Ishikawa (cell line): ENCODE measurements at regions not wholly inside any gene's neighbourhood (a gene's known extent, or its start where the extent isn't known, plus 50 kb on each side); places are given as distances from the start of the nearest gene placed in this dataset.

Experiments used
- CEBPB ChIP-seq: IDR thresholded peaks from 2 replicates; pipeline ENCODE4 v1.6.1; 2012
- CREB1 ChIP-seq: IDR thresholded peaks from 2 replicates; pipeline ENCODE4 v1.6.1; 2012; ENCODE audit warnings: low read depth
- EGR1 ChIP-seq: IDR thresholded peaks from 2 replicates; pipeline ENCODE4 v1.6.1; 2012
- EP300 ChIP-seq: IDR thresholded peaks from 2 replicates; pipeline ENCODE4 v1.6.1; 2012; ENCODE audit warnings: borderline replicate concordance
- FOXM1 ChIP-seq: IDR thresholded peaks from 2 replicates; pipeline ENCODE4 v1.6.1; 2012; ENCODE audit warnings: low read depth, borderline replicate concordance
- NFIC ChIP-seq: IDR thresholded peaks from 2 replicates; pipeline ENCODE4 v1.6.1; 2012
- RAD21 ChIP-seq: IDR thresholded peaks from 2 replicates; pipeline ENCODE4 v1.6.1; 2012; ENCODE audit warnings: low read depth
- TAF1 ChIP-seq: IDR thresholded peaks from 2 replicates; pipeline ENCODE4 v1.6.1; 2012; ENCODE audit warnings: low read depth, mild to moderate bottlenecking
- TCF12 ChIP-seq: IDR thresholded peaks from 2 replicates; pipeline ENCODE4 v1.6.1; 2012; ENCODE audit warnings: low read depth
- TEAD4 ChIP-seq: IDR thresholded peaks from 2 replicates; pipeline ENCODE4 v1.6.1; 2012
- YY1 ChIP-seq: IDR thresholded peaks from 2 replicates; pipeline ENCODE4 v1.6.1; 2012; ENCODE audit warnings: low read depth
- ZBTB7A ChIP-seq: IDR thresholded peaks from 2 replicates; pipeline ENCODE4 v1.6.1; 2012; ENCODE audit warnings: low read depth
- TF ChIP-seq, protein P1 (sequence below): IDR thresholded peaks from 2 replicates; pipeline ENCODE4 v1.6.1; 2012
- TF ChIP-seq, protein P2 (sequence below): IDR thresholded peaks from 2 replicates; pipeline ENCODE4 v1.6.1; 2012; ENCODE audit warnings: low read depth, mild to moderate bottlenecking
- TF ChIP-seq, protein P3 (sequence below): IDR thresholded peaks from 2 replicates; pipeline ENCODE4 v1.6.1; 2012

DNA sequence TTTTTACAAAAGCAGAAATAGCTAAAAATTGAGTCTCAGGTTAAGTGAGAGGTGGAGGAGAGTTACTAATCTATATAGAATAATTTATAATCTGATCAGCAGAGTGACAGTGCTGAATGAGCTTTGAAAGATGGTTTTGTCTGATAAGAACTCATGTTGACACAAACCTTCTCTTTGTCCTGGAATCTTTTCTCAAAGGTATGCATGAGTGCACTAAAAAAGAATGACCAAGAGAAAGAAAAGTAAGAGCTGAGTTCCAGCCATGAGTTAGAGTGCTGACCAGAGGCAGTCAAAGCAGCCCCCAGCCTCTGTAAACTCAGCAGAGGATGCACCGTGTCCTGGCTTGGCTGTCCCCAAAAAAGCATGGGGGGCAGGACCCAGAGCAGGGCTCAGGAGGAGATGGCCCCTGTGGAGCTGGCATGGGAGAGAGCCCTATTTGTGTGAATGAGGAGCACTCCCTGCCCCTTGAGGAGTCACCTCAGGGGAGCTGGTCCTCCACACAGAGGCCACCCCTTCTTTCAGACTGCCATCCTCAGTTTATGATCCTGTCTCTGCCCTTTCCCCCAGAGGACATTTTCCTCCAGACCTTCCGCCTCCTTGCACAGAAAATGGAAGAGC is 129.8 kb downstream of the SEC23A start:
- TF ChIP-seq TCF12 (no peak), TEAD4 (no peak), YY1 (no peak), CREB1 (no peak), TAF1 (no peak), EP300 (no peak), EGR1 (no peak), ZBTB7A (no peak), FOXM1 (no peak), NFIC (no peak), CEBPB (no peak), RAD21 (no peak)
- TF ChIP-seq, protein P1, sequence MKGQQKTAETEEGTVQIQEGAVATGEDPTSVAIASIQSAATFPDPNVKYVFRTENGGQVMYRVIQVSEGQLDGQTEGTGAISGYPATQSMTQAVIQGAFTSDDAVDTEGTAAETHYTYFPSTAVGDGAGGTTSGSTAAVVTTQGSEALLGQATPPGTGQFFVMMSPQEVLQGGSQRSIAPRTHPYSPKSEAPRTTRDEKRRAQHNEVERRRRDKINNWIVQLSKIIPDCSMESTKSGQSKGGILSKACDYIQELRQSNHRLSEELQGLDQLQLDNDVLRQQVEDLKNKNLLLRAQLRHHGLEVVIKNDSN = no peak
- TF ChIP-seq, protein P2, sequence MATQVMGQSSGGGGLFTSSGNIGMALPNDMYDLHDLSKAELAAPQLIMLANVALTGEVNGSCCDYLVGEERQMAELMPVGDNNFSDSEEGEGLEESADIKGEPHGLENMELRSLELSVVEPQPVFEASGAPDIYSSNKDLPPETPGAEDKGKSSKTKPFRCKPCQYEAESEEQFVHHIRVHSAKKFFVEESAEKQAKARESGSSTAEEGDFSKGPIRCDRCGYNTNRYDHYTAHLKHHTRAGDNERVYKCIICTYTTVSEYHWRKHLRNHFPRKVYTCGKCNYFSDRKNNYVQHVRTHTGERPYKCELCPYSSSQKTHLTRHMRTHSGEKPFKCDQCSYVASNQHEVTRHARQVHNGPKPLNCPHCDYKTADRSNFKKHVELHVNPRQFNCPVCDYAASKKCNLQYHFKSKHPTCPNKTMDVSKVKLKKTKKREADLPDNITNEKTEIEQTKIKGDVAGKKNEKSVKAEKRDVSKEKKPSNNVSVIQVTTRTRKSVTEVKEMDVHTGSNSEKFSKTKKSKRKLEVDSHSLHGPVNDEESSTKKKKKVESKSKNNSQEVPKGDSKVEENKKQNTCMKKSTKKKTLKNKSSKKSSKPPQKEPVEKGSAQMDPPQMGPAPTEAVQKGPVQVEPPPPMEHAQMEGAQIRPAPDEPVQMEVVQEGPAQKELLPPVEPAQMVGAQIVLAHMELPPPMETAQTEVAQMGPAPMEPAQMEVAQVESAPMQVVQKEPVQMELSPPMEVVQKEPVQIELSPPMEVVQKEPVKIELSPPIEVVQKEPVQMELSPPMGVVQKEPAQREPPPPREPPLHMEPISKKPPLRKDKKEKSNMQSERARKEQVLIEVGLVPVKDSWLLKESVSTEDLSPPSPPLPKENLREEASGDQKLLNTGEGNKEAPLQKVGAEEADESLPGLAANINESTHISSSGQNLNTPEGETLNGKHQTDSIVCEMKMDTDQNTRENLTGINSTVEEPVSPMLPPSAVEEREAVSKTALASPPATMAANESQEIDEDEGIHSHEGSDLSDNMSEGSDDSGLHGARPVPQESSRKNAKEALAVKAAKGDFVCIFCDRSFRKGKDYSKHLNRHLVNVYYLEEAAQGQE = no peak
- TF ChIP-seq, protein P3, sequence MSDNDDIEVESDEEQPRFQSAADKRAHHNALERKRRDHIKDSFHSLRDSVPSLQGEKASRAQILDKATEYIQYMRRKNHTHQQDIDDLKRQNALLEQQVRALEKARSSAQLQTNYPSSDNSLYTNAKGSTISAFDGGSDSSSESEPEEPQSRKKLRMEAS = no peak

DNA sequence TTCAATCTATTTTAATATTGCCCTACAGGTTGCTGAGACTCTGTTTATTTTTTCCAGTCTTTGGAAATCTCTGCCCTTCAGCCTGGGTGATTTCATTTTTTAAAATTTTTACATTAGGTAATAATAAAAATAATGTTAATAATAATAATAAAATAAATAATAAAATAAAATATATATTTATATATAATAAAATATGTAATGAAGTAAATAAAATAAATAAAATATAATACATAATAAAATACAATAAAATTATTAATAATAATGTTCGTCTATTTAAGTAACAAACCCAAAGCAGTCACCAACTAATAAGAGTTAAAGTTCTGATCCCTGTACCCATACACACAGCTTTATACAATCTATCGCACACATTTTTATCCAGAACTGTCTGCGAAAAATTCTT is 130.5 kb downstream of the SEC23A start:
- no peak for TF ChIP-seq CEBPB
- no peak for TF ChIP-seq EP300
- TF ChIP-seq TEAD4 = no peak
- no peak for TF ChIP-seq TAF1
- TF ChIP-seq, protein P3 = no peak
- TF ChIP-seq NFIC = no peak
- no peak for TF ChIP-seq TCF12
- TF ChIP-seq CREB1 = no peak
- no peak for TF ChIP-seq EGR1
- TF ChIP-seq, protein P2 = no peak
- TF ChIP-seq FOXM1 = no peak
- TF ChIP-seq YY1 = no peak
- TF ChIP-seq ZBTB7A = no peak
- no peak for TF ChIP-seq RAD21

DNA sequence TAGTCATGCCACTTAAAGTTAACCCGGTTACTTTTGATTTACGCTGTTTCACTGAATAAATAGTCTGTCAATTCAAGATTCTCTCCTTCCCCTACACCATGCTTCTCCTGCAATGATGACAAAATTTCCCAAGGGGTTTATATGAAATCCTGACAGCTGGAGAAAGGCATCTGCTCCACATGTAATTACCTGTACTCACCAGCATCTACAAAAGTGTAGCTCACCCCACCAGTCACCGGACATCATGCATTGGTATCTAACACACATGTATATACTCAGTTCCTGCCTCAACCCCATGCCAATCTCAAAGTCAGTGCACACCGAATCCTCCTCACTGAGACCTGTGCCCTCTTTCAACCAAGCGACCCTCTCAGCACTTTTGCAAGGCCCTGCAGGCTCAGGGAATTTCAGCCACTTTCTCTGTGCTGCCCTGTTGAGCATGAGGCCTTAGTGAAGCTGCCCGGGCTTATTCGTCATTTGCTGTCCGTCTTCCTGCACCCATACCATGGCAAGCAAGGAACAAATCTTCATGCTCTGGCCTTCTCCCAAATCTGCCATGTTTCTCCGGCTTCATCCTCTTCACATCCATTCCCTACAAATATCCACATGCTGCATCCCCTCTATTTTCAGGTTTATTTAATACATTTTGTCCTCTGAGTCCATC is 131.6 kb downstream of the SEC23A start:
- no peak for TF ChIP-seq TEAD4
- TF ChIP-seq, protein P2 = no peak
- TF ChIP-seq EP300 = no peak
- TF ChIP-seq EGR1 = no peak
- no peak for TF ChIP-seq CEBPB
- no peak for TF ChIP-seq CREB1
- no peak for TF ChIP-seq ZBTB7A
- TF ChIP-seq TCF12 = no peak
- no peak for TF ChIP-seq RAD21
- TF ChIP-seq YY1 = no peak

DNA sequence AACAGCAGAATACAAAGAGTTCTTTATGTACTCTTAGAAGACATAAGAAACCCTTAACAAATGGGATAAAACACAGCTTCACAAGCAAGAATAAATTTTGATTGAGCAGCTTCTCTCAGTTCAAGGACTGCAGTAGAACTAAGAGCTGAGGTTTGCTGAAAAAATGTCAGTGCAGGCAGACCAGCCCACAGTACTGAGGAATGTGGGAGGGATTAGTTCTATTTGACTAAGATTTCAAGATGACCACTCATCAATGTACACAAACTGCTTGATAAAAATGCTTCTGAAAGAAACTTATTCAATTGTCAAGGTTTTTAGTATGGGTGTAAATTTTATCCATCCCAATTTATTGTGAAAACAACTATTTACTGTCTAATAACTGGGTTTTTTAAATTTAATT is 138.4 kb downstream of the SEC23A start:
- TF ChIP-seq FOXM1 (no peak), EP300 (no peak), TEAD4 (peak; percentile 54)
